ENCODE measurements at regions not wholly inside any gene's neighbourhood (a gene's known extent, or its start where the extent isn't known, plus 50 kb on each side); places are given as distances from the start of the nearest gene placed in this dataset.

DNA sequence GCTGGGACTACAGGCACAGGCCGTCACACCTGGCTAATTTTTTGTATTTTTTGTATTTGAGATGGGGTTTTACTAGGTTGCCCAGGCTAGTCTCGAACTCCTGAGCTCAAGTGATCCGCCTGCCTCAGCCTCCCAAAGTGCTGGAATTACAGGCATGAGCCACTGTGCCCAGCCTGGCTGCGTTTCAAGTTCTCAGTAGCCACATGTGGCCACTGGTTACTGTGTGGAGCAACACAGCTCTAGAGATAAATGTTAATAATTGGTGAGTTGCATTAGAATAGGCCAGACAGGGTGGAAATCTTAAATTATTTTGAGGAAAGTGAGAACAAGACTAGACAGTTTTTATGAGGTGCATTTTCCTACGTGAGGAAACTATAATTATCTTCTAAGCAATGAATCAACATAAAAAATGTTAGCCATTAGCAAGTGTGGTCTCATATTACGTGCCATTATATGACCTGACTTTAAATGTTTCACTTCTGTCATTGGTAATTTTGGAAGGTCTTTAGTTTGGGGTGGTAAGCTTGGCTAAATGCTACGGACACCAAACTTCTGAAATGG lies 129.6 kb downstream of the PLEKHG1 start:
- Mint-ChIP-seq H3K27me3 (ENCODE audit: low read depth) (no peaks in the 10 kb centered on the region), H3K9me3 (ENCODE audit: low read depth) (no peaks in the 10 kb centered on the region), H3K4me3 (ENCODE audit: unreplicated experiment) (no peak overlapping the region), H3K36me3 (ENCODE audit: low read depth) (no peaks in the 10 kb centered on the region), H3K27ac (ENCODE audit: unreplicated experiment) (no peak overlapping the region), H3K4me1 (ENCODE audit: low read depth) (no peaks in the 10 kb centered on the region)
- no peak for DNase-seq (ENCODE audit: low spot score)
- TF ChIP-seq CTCF (IDR thresholded peaks at IDR 0.05): no peak

DNA sequence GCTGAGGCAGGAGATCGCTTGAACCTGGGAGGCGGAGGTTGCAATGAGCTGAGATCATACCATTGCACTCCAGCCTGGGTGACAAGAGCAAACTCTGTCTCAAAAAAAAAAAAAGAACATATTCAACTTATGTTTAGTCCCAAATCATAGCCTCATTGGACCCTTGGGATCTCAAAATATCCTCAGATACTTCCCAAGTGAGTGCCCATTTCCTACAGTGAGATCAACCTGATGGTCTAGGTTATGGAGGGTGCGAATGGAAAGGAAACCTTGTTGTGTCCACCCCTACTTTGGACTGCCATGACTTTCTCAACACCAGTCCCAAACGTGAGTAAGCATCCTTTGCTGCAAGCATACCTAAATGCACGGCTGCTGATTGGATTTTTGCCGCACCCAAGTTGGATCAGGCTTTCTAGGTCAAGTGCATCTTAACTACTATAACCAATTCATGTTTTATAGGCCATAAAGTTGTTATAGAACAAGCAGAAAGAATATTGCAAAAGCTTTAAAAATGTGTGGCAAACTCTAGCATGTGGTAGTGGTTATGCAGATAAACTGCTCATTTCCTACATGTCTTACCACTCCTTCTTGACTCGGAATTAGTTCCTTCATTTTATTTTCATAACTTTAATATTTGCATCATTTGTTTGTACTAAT lies 131.2 kb downstream of the PLEKHG1 start:
- no peak for DNase-seq (ENCODE audit: low spot score)
- H3K36me3 Mint-ChIP-seq (ENCODE audit: low read depth): no peaks in the 10 kb centered on the region
- H3K27me3 Mint-ChIP-seq (ENCODE audit: low read depth): no peaks in the 10 kb centered on the region
- no peak for TF ChIP-seq CTCF (IDR thresholded peaks at IDR 0.05)
- H3K4me1 Mint-ChIP-seq (ENCODE audit: low read depth): no peaks in the 10 kb centered on the region
- H3K27ac Mint-ChIP-seq (ENCODE audit: unreplicated experiment): no peak overlapping the region
- H3K4me3 Mint-ChIP-seq (ENCODE audit: unreplicated experiment): no peak overlapping the region
- no peaks in the 10 kb centered on the region for H3K9me3 Mint-ChIP-seq (ENCODE audit: low read depth)

DNA sequence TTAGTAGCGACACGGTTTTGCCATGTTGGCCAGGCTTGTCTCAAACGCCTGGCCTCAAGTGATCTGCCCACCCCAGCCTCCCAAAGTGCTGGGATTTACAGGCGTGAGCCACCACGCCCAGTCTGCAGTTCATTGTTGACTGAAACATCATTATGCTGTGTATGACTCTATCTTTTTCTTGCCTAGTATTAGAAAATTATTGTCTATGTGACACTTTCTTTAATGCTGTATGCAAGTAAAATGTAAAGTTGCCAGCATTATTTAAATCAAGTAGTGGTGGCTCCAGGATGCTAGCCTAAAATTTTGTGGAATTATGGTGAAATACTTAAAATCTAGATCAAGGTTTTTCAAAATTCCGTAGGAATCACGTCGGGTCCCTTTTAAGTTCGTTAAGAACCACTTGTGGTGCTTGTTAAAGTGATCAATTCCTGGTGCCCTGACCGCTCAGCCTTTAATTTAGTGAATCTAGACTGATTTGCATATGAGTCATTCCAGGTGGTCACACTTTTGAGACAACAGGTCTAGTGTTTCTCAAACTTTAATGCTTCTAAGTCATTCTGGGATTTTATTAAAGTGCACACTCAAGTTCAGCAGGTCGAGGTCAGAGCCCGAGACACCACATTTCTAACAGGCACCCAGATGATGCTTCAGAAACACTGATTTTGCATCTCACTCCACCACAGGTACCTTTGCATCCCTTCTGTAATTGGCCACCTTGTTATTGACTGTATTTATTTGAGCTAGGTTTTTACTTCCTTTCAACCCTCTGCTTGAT lies 132.6 kb upstream of the MTHFD1L start:
- Mint-ChIP-seq H3K4me3 (ENCODE audit: unreplicated experiment) (no peak overlapping the region), H3K9me3 (ENCODE audit: low read depth) (no peaks in the 10 kb centered on the region), H3K4me1 (ENCODE audit: low read depth) (no peaks in the 10 kb centered on the region), H3K27me3 (ENCODE audit: low read depth) (no peaks in the 10 kb centered on the region), H3K27ac (ENCODE audit: unreplicated experiment) (no peak overlapping the region), H3K36me3 (ENCODE audit: low read depth) (no peaks in the 10 kb centered on the region)
- TF ChIP-seq CTCF (IDR thresholded peaks at IDR 0.05): no peak
- DNase-seq (ENCODE audit: low spot score): no peak

- no peak for DNase-seq (ENCODE audit: low spot score)
- Mint-ChIP-seq H3K4me1 (ENCODE audit: low read depth) (no peaks in the 10 kb centered on the region), H3K4me3 (ENCODE audit: unreplicated experiment) (no peak overlapping the region), H3K27me3 (ENCODE audit: low read depth) (no peaks in the 10 kb centered on the region), H3K27ac (ENCODE audit: unreplicated experiment) (no peak overlapping the region), H3K36me3 (ENCODE audit: low read depth) (no peaks in the 10 kb centered on the region), H3K9me3 (ENCODE audit: low read depth) (no peaks in the 10 kb centered on the region)
- no peak for TF ChIP-seq CTCF (IDR thresholded peaks at IDR 0.05)
Observed at GRCh38 chr6:150733726-150734125, 131.8 kb upstream of the MTHFD1L start.

DNA sequence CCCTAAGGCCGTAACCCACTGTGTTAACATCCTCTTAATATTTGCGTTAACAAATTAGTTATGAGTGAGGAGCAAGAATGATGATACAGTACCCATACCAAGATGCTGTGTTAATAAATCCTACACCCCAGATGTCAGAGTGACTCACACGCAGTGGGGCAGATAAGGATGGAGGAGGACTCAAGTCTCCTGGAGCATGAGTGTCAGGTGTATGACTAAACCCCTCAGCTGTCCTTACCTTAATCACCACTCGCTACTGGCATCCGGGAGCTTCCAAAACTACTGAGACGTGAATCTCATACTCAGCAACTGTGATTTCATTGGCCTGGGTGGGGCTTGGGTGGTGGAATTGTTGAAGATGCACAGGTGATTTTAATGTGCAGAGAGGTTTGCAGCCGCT lies 131.3 kb upstream of the MTHFD1L start:
- no peak for DNase-seq (ENCODE audit: low spot score)
- Mint-ChIP-seq H3K27ac (ENCODE audit: unreplicated experiment) (no peak overlapping the region), H3K9me3 (ENCODE audit: low read depth) (no peaks in the 10 kb centered on the region), H3K4me1 (ENCODE audit: low read depth) (no peaks in the 10 kb centered on the region), H3K27me3 (ENCODE audit: low read depth) (no peaks in the 10 kb centered on the region), H3K36me3 (ENCODE audit: low read depth) (no peaks in the 10 kb centered on the region), H3K4me3 (ENCODE audit: unreplicated experiment) (no peak overlapping the region)
- no peak for TF ChIP-seq CTCF (IDR thresholded peaks at IDR 0.05)
